ENCODE measurements at regions not wholly inside any gene's neighbourhood (a gene's known extent, or its start where the extent isn't known, plus 50 kb on each side); places are given as distances from the start of the nearest gene placed in this dataset.
A peak's percentile ranks its signal among the peaks of the same experiment; 100 is the strongest.

DNA sequence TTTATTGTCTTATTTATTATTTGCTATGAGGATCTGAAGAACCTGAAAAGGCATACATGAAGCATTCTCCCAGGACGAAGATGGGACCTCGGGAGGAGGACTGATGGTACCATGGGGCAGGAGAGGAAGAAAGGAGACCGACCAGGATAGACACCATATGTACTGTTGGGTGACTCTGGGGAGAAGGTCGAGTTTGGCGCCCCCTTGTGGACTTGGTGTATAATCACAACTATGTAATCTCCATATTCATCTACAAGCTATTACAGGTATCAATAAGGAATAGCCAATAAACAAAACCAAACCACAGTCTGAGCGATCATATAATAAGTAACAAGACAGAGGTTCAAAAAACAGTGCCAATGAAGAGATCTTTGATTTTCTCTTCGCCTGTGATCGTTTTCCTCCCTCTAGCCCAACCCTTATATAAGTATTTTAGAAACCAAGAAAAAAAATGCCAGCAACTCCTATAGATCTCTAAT, 139.1 kb downstream of the SPTSSA start:
- Histone ChIP-seq H4K20me1 (ENCODE audit: insufficient read depth) (no peaks in the 10 kb centered on the region), H3K36me3 (ENCODE audit: insufficient read depth, low read length) (no peaks in the 10 kb centered on the region), H3K9me2 (ENCODE audit: insufficient read depth, low read length) (no peaks in the 10 kb centered on the region), H3F3A (ENCODE audit: insufficient read depth, low read length, poor library complexity, severe bottlenecking) (no peaks in the 10 kb centered on the region), H2AFZ (ENCODE audit: low read depth, low read length) (no peak overlapping the region), H3K9me3 (ENCODE audit: low read length) (no peaks in the 10 kb centered on the region), H3K4me3 (ENCODE audit: low read length) (no peak overlapping the region), H3K79me2 (replicated peaks; ENCODE audit: insufficient read depth, low read length) (no peaks in the 10 kb centered on the region), H3K27ac (ENCODE audit: low read length) (no peak overlapping the region), H3K4me2 (ENCODE audit: low read length) (no peak overlapping the region), H3K9ac (ENCODE audit: low read length) (no peak overlapping the region), H3K27me3 (ENCODE audit: insufficient read depth, low read depth, low read length) (no peaks in the 10 kb centered on the region)
- TF ChIP-seq MXI1 (conservative IDR thresholded peaks at IDR 0.05; ENCODE audit: poor library complexity, severe bottlenecking) (no peak), SMC3 (conservative IDR thresholded peaks at IDR 0.05; ENCODE audit: poor library complexity) (no peak), POLR2AphosphoS5 (IDR thresholded peaks at IDR 0.05) (no peak), RAD21 (conservative IDR thresholded peaks at IDR 0.05) (peak; percentile 24), EZH2 (IDR thresholded peaks at IDR 0.05; ENCODE audit: borderline replicate concordance, insufficient read depth, low read length, poor library complexity, severe bottlenecking) (no peak), TAF1 (IDR thresholded peaks at IDR 0.05; ENCODE audit: low read depth) (no peak), EP300 (conservative IDR thresholded peaks at IDR 0.05; ENCODE audit: poor library complexity, severe bottlenecking) (no peak)
- TF ChIP-seq, protein P1, sequence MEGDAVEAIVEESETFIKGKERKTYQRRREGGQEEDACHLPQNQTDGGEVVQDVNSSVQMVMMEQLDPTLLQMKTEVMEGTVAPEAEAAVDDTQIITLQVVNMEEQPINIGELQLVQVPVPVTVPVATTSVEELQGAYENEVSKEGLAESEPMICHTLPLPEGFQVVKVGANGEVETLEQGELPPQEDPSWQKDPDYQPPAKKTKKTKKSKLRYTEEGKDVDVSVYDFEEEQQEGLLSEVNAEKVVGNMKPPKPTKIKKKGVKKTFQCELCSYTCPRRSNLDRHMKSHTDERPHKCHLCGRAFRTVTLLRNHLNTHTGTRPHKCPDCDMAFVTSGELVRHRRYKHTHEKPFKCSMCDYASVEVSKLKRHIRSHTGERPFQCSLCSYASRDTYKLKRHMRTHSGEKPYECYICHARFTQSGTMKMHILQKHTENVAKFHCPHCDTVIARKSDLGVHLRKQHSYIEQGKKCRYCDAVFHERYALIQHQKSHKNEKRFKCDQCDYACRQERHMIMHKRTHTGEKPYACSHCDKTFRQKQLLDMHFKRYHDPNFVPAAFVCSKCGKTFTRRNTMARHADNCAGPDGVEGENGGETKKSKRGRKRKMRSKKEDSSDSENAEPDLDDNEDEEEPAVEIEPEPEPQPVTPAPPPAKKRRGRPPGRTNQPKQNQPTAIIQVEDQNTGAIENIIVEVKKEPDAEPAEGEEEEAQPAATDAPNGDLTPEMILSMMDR (IDR thresholded peaks at IDR 0.05; ENCODE audit: poor library complexity, severe bottlenecking), result peak; percentile 49
- TF ChIP-seq, protein P2, sequence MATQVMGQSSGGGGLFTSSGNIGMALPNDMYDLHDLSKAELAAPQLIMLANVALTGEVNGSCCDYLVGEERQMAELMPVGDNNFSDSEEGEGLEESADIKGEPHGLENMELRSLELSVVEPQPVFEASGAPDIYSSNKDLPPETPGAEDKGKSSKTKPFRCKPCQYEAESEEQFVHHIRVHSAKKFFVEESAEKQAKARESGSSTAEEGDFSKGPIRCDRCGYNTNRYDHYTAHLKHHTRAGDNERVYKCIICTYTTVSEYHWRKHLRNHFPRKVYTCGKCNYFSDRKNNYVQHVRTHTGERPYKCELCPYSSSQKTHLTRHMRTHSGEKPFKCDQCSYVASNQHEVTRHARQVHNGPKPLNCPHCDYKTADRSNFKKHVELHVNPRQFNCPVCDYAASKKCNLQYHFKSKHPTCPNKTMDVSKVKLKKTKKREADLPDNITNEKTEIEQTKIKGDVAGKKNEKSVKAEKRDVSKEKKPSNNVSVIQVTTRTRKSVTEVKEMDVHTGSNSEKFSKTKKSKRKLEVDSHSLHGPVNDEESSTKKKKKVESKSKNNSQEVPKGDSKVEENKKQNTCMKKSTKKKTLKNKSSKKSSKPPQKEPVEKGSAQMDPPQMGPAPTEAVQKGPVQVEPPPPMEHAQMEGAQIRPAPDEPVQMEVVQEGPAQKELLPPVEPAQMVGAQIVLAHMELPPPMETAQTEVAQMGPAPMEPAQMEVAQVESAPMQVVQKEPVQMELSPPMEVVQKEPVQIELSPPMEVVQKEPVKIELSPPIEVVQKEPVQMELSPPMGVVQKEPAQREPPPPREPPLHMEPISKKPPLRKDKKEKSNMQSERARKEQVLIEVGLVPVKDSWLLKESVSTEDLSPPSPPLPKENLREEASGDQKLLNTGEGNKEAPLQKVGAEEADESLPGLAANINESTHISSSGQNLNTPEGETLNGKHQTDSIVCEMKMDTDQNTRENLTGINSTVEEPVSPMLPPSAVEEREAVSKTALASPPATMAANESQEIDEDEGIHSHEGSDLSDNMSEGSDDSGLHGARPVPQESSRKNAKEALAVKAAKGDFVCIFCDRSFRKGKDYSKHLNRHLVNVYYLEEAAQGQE (IDR thresholded peaks at IDR 0.05; ENCODE audit: borderline replicate concordance), result no peak

DNA sequence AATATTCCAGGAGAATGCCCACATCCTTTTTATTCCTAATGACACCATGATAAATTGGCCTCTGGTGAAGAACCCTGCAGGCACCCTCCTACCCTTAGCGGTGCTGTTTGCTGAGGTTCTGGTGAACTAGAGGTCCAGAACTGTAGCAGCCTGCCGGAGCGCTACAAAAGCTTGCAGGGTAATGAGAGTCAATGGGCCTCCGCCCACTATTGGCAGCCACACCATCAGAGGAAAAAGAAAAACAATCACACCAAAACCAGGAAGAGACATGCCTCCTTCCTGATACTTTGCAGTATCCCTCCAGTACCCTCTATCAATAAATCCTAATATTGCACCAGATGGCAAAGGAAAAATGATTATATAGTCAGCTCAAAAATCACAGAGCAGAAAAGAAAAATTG, 142.9 kb downstream of the SPTSSA start:
- no peak overlapping the region for H3K9ac ChIP-seq (ENCODE audit: low read length)
- H3K4me2 ChIP-seq (ENCODE audit: low read length), result no peak overlapping the region
- H3K4me3 ChIP-seq (ENCODE audit: low read length), result no peak overlapping the region
- no peaks in the 10 kb centered on the region for H3K79me2 ChIP-seq (replicated peaks; ENCODE audit: insufficient read depth, low read length)
- H3K27ac ChIP-seq (ENCODE audit: low read length), result no peak overlapping the region
- no peaks in the 10 kb centered on the region for H3K9me3 ChIP-seq (ENCODE audit: low read length)
- H3F3A ChIP-seq (ENCODE audit: insufficient read depth, low read length, poor library complexity, severe bottlenecking), result no peaks in the 10 kb centered on the region
- no peaks in the 10 kb centered on the region for H3K36me3 ChIP-seq (ENCODE audit: insufficient read depth, low read length)
- H3K9me2 ChIP-seq (ENCODE audit: insufficient read depth, low read length), result no peaks in the 10 kb centered on the region
- no peak overlapping the region for H2AFZ ChIP-seq (ENCODE audit: low read depth, low read length)
- H3K27me3 ChIP-seq (ENCODE audit: insufficient read depth, low read depth, low read length), result no peaks in the 10 kb centered on the region
- no peaks in the 10 kb centered on the region for H4K20me1 ChIP-seq (ENCODE audit: insufficient read depth)
- TF ChIP-seq EP300 (conservative IDR thresholded peaks at IDR 0.05; ENCODE audit: poor library complexity, severe bottlenecking) (no peak), MXI1 (conservative IDR thresholded peaks at IDR 0.05; ENCODE audit: poor library complexity, severe bottlenecking) (no peak), EZH2 (IDR thresholded peaks at IDR 0.05; ENCODE audit: borderline replicate concordance, insufficient read depth, low read length, poor library complexity, severe bottlenecking) (no peak), SMC3 (conservative IDR thresholded peaks at IDR 0.05; ENCODE audit: poor library complexity) (no peak), RAD21 (conservative IDR thresholded peaks at IDR 0.05) (no peak), POLR2AphosphoS5 (IDR thresholded peaks at IDR 0.05) (no peak), TAF1 (IDR thresholded peaks at IDR 0.05; ENCODE audit: low read depth) (no peak)
- TF ChIP-seq, protein P2 (IDR thresholded peaks at IDR 0.05; ENCODE audit: borderline replicate concordance), result no peak
- TF ChIP-seq, protein P1 (IDR thresholded peaks at IDR 0.05; ENCODE audit: poor library complexity, severe bottlenecking), result no peak
